Panc1 (cell line): ENCODE measurements at regions not wholly inside any gene's neighbourhood (a gene's known extent, or its start where the extent isn't known, plus 50 kb on each side); places are given as distances from the start of the nearest gene placed in this dataset.

Source experiments
- ATAC-seq: fragments of 200-7000 bp; cut with Tn5 transposase; 2 replicates; pipeline ENCODE4 v1.9.1; 2020; ENCODE audit warnings: mild to moderate bottlenecking, moderate library complexity
- BruUV-seq: library from RNA; stranded (reverse); fragments of 400-500 nt; replicated peaks from 2 replicates; lab custom pipeline; 2021; lab: Mats Ljungman, UMichigan
- CTCF ChIA-PET: fragments of 300-600 bp; sonication (Branson Sonifier 250); formaldehyde crosslinking; loops from one replicate; lab custom pipeline; 2022; ENCODE audit warnings: antibody characterized with exemption; lab: Charles Lee
- POLR2A ChIA-PET: fragments of 300-600 bp; sonication (Branson Sonifier 250); formaldehyde crosslinking; loops from one replicate; lab custom pipeline; 2022; ENCODE audit warnings: antibody characterized with exemption; lab: Charles Lee
- DNase-seq: peaks from one replicate; pipeline ENCODE4 v3.0.0-alpha.2; 2010; ENCODE audit warnings: low read depth, low spot score
- H3K27ac ChIP-seq: 2 replicates; pipeline ENCODE4 v1.5.1; 2011; ENCODE audit warnings: mild to moderate bottlenecking, low read length, inconsistent platforms
- H3K27me3 ChIP-seq: fragments of 200-500 bp; sonication (Bioruptor generic); 2 replicates; pipeline ENCODE4 v1.6.0; 2014; ENCODE audit warnings: low read length, inconsistent platforms; ENCODE audit not compliant: control insufficient read depth, insufficient read depth
- H3K36me3 ChIP-seq: fragments of 200-500 bp; sonication (Bioruptor generic); 2 replicates; pipeline ENCODE4 v1.5.1; 2014; ENCODE audit warnings: inconsistent platforms, mild to moderate bottlenecking, low read length, moderate library complexity; ENCODE audit not compliant: control insufficient read depth, insufficient read depth
- H3K4me1 ChIP-seq: 2 replicates; pipeline ENCODE4 v1.5.1; 2011; ENCODE audit warnings: inconsistent platforms, mild to moderate bottlenecking, low read length, moderate library complexity; ENCODE audit not compliant: control insufficient read depth, insufficient read depth
- H3K4me3 ChIP-seq, 2 experiments: 2 replicates each; pipeline ENCODE4 v1.5.1; 2011 to 2012; ENCODE audit warnings: low read depth in 2 of 2, low read length in 2 of 2, mild to moderate bottlenecking in 2 of 2, inconsistent platforms in 1 of 2, moderate library complexity in 1 of 2
- H3K9me3 ChIP-seq: fragments of 200-500 bp; sonication (Bioruptor generic); 2 replicates; pipeline ENCODE4 v1.5.1; 2014; ENCODE audit warnings: low read depth, mild to moderate bottlenecking, inconsistent platforms, low read length, moderate library complexity; ENCODE audit not compliant: control insufficient read depth, insufficient read depth
- CTCF ChIP-seq: fragments of 450-650 bp; IDR thresholded peaks from 2 replicates; pipeline ENCODE4 v1.5.1; 2017; ENCODE audit warnings: mild to moderate bottlenecking
- POLR2AphosphoS5 ChIP-seq: IDR thresholded peaks from 2 replicates; pipeline ENCODE4 v1.6.1; 2012; ENCODE audit warnings: mild to moderate bottlenecking, low read depth, low read length, moderate library complexity
- REST ChIP-seq, 2 experiments: IDR thresholded peaks; 2 replicates each; pipeline ENCODE4 v1.6.1; 2011 to 2012; ENCODE audit warnings: low read depth in 2 of 2, control low read depth in 1 of 2, low read length in 1 of 2, mild to moderate bottlenecking in 1 of 2, moderate library complexity in 1 of 2; ENCODE audit not compliant: insufficient read depth in 1 of 2
- SIN3A ChIP-seq: IDR thresholded peaks from 2 replicates; pipeline ENCODE4 v1.6.1; 2012; ENCODE audit warnings: low read depth, mild to moderate bottlenecking, low read length, moderate library complexity, borderline replicate concordance; ENCODE audit not compliant: insufficient read depth
- TCF7L2 ChIP-seq: IDR thresholded peaks from 2 replicates; pipeline ENCODE4 v1.6.1; 2011; ENCODE audit warnings: mild to moderate bottlenecking, low read depth, low read length, inconsistent platforms
- in situ Hi-C: cut with HindIII; loops from 2 replicates; pipeline ENCODE4 v1.10.0; 2016; ENCODE audit warnings: low sequenced_read_pairs, low pct_unique_long_range_greater_than_20kb
- intact Hi-C: fragments of 100-400 bp; cut with micrococcal nuclease; formaldehyde crosslinking; loops from one replicate; pipeline ENCODE4 v1.10.0; 2022; ENCODE audit not compliant: unreplicated experiment

DNA sequence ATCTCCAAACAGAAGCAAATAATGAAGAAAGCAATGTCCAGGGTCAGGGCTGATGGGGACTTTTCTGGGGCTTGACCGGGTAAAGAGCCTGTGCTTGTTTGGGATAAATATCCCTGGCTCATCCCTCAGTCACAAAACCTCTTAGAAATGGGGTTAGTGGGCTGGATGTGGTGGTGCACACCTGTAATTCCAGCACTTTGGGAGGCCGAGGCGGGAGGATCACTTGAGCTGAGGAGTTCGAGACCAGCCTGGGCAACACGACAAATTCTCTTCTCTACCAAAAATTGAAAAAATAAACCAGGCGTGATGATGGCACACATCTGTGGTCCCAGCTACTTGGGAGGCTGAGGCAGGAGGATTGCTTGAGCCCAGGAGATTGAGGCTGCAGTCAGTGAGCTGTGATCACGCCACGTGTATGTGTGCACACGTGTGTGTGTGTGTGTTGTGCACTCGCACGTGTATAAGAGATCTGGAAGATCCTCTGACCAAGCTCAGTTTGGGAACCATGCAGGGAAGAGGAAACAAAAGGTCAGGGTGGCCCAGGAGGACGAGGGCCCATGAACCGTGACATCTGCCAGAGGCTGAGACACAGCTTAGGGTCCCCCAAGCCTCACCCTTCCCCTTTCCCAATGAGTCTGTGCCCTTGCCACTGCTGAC, 258.6 kb downstream of the TEX36 start:
- no peak overlapping the region for H3K27ac ChIP-seq
- H3K36me3 ChIP-seq: no peaks in the 10 kb centered on the region
- no TSS peak for BruUV-seq
- ChIA-PET POLR2A (interaction anchor here (0.6 kb wide), 1 partner anchor 35 kb away, joined by 3 read pairs; no protein-coding TSS in a partner anchor), CTCF (no interaction called here)
- ATAC-seq (no peak), DNase-seq (no peak)
- intact Hi-C loops (no loop called here), in situ Hi-C loops (no loop called here)
- H3K4me3 ChIP-seq: no peak overlapping the region
- H3K4me1 ChIP-seq: no peaks in the 10 kb centered on the region
- H3K9me3 ChIP-seq: no peaks in the 10 kb centered on the region
- H3K27me3 ChIP-seq: peaks cover 10% of the 10 kb centered on the region
- no peak for TF ChIP-seq REST (IDR thresholded peaks at IDR 0.05; ENCODE audit: insufficient read depth in 1 of 2, low read depth in 2 of 2, low read length in 1 of 2)
- no peak for TF ChIP-seq CTCF
- TF ChIP-seq POLR2AphosphoS5: no peak
- no peak for TF ChIP-seq SIN3A
- TF ChIP-seq TCF7L2: no peak

GRCh38 chr10:125423569-125423968, 259.4 kb downstream of the TEX36 start:
- no peaks in the 10 kb centered on the region for H3K4me1 ChIP-seq
- H3K4me3 ChIP-seq: no peak overlapping the region
- POLR2A ChIA-PET: no interaction called here
- in situ Hi-C loops: no loop called here
- no TSS peak for BruUV-seq
- no peak overlapping the region for H3K27ac ChIP-seq
- no peak for TF ChIP-seq CTCF
- TF ChIP-seq POLR2AphosphoS5: no peak
- TF ChIP-seq TCF7L2: no peak
- TF ChIP-seq SIN3A: no peak
- TF ChIP-seq REST (IDR thresholded peaks at IDR 0.05; ENCODE audit: insufficient read depth in 1 of 2, low read depth in 2 of 2, low read length in 1 of 2): no peak
- no peak for ATAC-seq
- H3K9me3 ChIP-seq: no peaks in the 10 kb centered on the region
- CTCF ChIA-PET: interaction anchor here (0.6 kb wide), 1 partner anchor 98 kb away, joined by 4 read pairs; no protein-coding TSS in a partner anchor
- no peak for DNase-seq
- peaks cover 10% of the 10 kb centered on the region for H3K27me3 ChIP-seq
- no peaks in the 10 kb centered on the region for H3K36me3 ChIP-seq
- intact Hi-C loops: no loop called here
